ENCODE measurements at regions not wholly inside any gene's neighbourhood (a gene's known extent, or its start where the extent isn't known, plus 50 kb on each side); places are given as distances from the start of the nearest gene placed in this dataset.
"Not testable (repeated sequence)": the region's sequence is repeated elsewhere in the genome, so short reads cannot be mapped to it uniquely, and the experiment has no call there.

DNA sequence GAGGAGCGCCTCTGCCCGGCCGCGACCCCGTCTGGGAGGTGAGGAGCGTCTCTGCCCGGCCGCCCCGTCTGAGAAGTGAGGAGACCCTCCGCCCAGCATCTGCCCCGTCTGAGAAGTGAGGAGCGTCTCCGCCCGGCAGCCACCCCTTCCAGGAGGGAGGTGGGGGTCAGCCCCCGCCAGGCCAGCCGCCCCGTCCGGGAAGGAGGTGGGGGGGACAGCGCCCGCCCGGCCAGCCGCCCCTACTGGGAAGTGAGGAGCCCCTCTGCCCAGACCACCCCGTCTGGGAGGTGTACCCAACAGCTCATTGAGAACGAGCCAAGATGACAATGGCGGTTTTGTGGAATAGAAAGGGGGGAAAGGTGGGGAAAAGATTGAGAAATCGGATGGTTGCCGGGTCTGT lies 164.6 kb downstream of the TEX36 start:
- H3K9me3 ChIP-seq (ENCODE audit: control extremely low read depth in 1 of 5, control insufficient read depth in 4 of 5, insufficient read depth in 2 of 5, low read depth in 1 of 5, low read length in 4 of 5); H3K27me3 ChIP-seq (replicated peaks in 2 of 5; ENCODE audit: control insufficient read depth in 4 of 5, insufficient read depth in 5 of 5, low read length in 4 of 5); POLR2A ChIA-PET; H3K27ac ChIP-seq (ENCODE audit: insufficient read depth in 1 of 2, low read depth in 1 of 2, low read length in 2 of 2, poor library complexity in 1 of 2, severe bottlenecking in 2 of 2); CTCF ChIA-PET; H3K36me3 ChIP-seq (ENCODE audit: control insufficient read depth in 4 of 4, insufficient read depth in 4 of 4, low read length in 3 of 4); H3K4me1 ChIP-seq (ENCODE audit: control extremely low read depth in 1 of 4, control insufficient read depth in 4 of 4, insufficient read depth in 4 of 4, low read length in 3 of 4); H3K4me3 ChIP-seq (ENCODE audit: control insufficient read depth in 1 of 7, extremely low read depth in 1 of 7, insufficient read depth in 4 of 7, low read depth in 2 of 7, low read length in 6 of 7); DNase-seq: not testable (repeated sequence)
- 89% methylated on average over 14 of the region's 27 CpGs for WGBS (ENCODE audit: insufficient coverage)

DNA sequence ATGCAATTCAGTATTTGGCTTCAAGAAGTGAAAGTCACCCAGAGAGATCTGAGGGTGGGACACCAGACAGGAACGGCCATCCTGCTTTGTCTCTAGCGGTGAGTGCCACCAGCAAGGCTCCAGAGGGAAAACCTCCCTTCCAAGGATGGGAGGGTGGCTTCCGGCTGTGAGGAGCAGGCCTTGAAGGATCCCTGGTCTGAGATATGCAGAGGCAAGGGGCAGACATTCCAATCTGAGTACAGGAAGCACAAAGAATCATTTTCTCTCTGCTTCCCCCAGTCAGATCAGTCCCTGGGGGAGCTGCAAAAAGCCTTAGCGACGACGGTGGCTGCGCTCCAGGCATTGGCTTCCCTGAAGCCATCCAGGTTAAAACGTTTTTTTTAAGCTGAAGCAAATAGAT lies 167.4 kb downstream of the TEX36 start:
- CTCF ChIA-PET: no interaction called here

DNA sequence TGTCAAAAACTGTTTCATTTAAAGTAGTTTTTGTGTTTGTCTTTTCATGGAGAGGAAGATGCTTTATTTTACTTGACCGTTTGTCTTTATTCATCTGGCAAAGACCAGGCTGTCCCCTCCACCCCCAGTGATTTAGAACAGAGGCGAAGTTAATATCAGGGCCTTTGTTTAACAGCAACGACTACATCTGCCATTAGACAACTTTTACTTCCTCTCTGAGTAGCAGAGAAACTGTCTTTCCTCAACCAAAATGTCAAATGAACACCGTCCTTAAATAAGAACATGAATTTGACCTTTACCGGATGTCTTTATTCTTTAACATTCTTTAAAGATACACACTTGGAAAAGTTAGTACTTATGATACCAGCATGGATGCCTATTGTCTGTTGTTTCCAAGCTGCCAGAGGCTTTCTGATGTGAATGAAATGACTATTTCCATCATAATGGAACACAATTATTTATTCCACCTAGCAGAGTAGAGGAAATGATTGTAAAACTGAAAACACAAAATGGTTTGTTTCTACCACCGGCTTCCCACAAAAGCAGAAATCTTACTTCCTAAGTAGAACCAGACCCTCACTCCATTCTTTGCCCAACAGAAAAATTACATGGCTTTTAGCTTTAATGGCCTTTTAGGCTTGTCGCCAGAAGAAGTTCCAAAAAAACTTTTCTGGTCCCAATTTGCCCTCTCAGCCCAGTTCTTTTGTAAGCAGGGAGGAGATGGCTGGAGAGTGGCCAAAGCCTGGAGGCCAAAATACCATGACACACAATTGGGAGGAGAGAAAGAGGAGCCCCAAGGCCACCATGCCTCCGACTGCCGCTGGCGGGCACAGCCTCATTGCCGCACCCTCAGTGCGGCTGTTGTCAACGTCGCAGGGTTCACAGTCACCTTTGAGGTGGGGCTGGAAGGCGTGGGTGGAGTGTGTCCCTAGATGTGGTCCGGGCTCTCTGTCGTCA lies 168.5 kb downstream of the TEX36 start:
- CTCF ChIA-PET: no interaction called here
- POLR2A ChIA-PET: no interaction called here

More for the DNA sequence above, 167.4 kb downstream of the TEX36 start:
- Histone ChIP-seq H3K27ac (ENCODE audit: insufficient read depth in 1 of 2, low read depth in 1 of 2, low read length in 2 of 2, poor library complexity in 1 of 2, severe bottlenecking in 2 of 2) (no peak overlapping the region), H3K9me3 (ENCODE audit: control extremely low read depth in 1 of 5, control insufficient read depth in 4 of 5, insufficient read depth in 2 of 5, low read depth in 1 of 5, low read length in 4 of 5) (peaks cover 0 to 4% (median 0%) of the 10 kb centered on the region in 5 experiments), H3K4me1 (ENCODE audit: control extremely low read depth in 1 of 4, control insufficient read depth in 4 of 4, insufficient read depth in 4 of 4, low read length in 3 of 4) (no peaks in the 10 kb centered on the region), H3K4me3 (ENCODE audit: control insufficient read depth in 1 of 7, extremely low read depth in 1 of 7, insufficient read depth in 4 of 7, low read depth in 2 of 7, low read length in 6 of 7) (no peak overlapping the region), H3K36me3 (ENCODE audit: control insufficient read depth in 4 of 4, insufficient read depth in 4 of 4, low read length in 3 of 4) (no peaks in the 10 kb centered on the region), H3K27me3 (replicated peaks in 2 of 5; ENCODE audit: control insufficient read depth in 4 of 5, insufficient read depth in 5 of 5, low read length in 4 of 5) (peaks cover 0 to 4% (median 0%) of the 10 kb centered on the region in 5 experiments)
- no peak for DNase-seq
- WGBS (ENCODE audit: insufficient coverage): 100% methylated on average over 3 of the region's 8 CpGs
- POLR2A ChIA-PET: no interaction called here

DNA sequence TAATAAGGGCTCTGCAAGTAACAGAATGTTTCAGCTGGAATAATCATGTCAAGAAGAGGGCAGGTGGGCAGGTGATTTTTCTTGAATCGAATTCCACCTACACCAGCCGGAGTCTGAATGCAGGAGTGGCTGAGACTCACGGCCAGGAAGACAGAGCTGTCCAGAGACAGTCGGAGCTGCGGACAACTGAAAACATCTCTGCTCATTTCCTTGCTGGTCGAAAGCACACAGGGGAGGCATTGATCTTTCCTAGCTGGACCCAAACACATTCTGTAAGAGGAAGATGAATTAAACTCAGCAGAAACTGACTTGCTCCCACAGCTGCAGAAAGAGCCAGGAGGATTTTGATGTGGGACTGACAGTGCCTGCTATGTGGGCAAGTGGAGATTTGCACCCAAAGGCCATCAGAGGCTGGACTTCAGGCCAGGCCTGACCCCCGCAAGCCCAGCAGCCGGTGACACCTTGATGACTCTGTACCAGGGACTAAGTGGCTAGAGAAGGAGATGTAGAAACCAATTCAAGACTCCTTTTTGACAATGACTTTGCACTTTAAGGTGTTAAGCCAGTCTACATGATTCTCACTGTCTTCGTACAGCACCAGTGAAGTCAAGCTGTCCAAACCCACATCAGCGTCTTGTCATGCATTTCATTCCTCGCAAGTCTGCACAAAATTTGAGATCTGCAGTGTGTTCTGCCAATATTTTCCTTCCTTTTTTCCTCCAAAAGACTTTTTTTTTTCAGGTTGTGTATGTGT lies 169.4 kb downstream of the TEX36 start:
- Histone ChIP-seq H3K4me1 (ENCODE audit: control extremely low read depth in 1 of 4, control insufficient read depth in 4 of 4, insufficient read depth in 4 of 4, low read length in 3 of 4) (no peaks in the 10 kb centered on the region), H3K4me3 (ENCODE audit: control insufficient read depth in 1 of 7, extremely low read depth in 1 of 7, insufficient read depth in 4 of 7, low read depth in 2 of 7, low read length in 6 of 7) (no peak overlapping the region), H3K36me3 (ENCODE audit: control insufficient read depth in 4 of 4, insufficient read depth in 4 of 4, low read length in 3 of 4) (no peaks in the 10 kb centered on the region), H3K27ac (ENCODE audit: insufficient read depth in 1 of 2, low read depth in 1 of 2, low read length in 2 of 2, poor library complexity in 1 of 2, severe bottlenecking in 2 of 2) (no peak overlapping the region), H3K27me3 (replicated peaks in 2 of 5; ENCODE audit: control insufficient read depth in 4 of 5, insufficient read depth in 5 of 5, low read length in 4 of 5) (peaks cover 0 to 4% (median 0%) of the 10 kb centered on the region in 5 experiments), H3K9me3 (ENCODE audit: control extremely low read depth in 1 of 5, control insufficient read depth in 4 of 5, insufficient read depth in 2 of 5, low read depth in 1 of 5, low read length in 4 of 5) (peaks cover 0 to 1% (median 0%) of the 10 kb centered on the region in 5 experiments)
- POLR2A ChIA-PET: no interaction called here
- 88% methylated on average over 9 of the region's 11 CpGs for WGBS (ENCODE audit: insufficient coverage)
- CTCF ChIA-PET: no interaction called here
- no peak for DNase-seq

More for the DNA sequence above, 168.5 kb downstream of the TEX36 start:
- peaks cover 0 to 4% (median 0%) of the 10 kb centered on the region in 5 experiments for H3K27me3 ChIP-seq (replicated peaks in 2 of 5; ENCODE audit: control insufficient read depth in 4 of 5, insufficient read depth in 5 of 5, low read length in 4 of 5)
- DNase-seq: peak in 1 of 3 donors; percentile 4
- no peak overlapping the region for H3K27ac ChIP-seq (ENCODE audit: insufficient read depth in 1 of 2, low read depth in 1 of 2, low read length in 2 of 2, poor library complexity in 1 of 2, severe bottlenecking in 2 of 2)
- H3K4me3 ChIP-seq (ENCODE audit: control insufficient read depth in 1 of 7, extremely low read depth in 1 of 7, insufficient read depth in 4 of 7, low read depth in 2 of 7, low read length in 6 of 7): no peak overlapping the region
- H3K4me1 ChIP-seq (ENCODE audit: control extremely low read depth in 1 of 4, control insufficient read depth in 4 of 4, insufficient read depth in 4 of 4, low read length in 3 of 4): no peaks in the 10 kb centered on the region
- 79% methylated on average over 13 of the region's 17 CpGs for WGBS (ENCODE audit: insufficient coverage)
- H3K36me3 ChIP-seq (ENCODE audit: control insufficient read depth in 4 of 4, insufficient read depth in 4 of 4, low read length in 3 of 4): no peaks in the 10 kb centered on the region
- H3K9me3 ChIP-seq (ENCODE audit: control extremely low read depth in 1 of 5, control insufficient read depth in 4 of 5, insufficient read depth in 2 of 5, low read depth in 1 of 5, low read length in 4 of 5): peaks cover 0 to 4% (median 0%) of the 10 kb centered on the region in 5 experiments

DNA sequence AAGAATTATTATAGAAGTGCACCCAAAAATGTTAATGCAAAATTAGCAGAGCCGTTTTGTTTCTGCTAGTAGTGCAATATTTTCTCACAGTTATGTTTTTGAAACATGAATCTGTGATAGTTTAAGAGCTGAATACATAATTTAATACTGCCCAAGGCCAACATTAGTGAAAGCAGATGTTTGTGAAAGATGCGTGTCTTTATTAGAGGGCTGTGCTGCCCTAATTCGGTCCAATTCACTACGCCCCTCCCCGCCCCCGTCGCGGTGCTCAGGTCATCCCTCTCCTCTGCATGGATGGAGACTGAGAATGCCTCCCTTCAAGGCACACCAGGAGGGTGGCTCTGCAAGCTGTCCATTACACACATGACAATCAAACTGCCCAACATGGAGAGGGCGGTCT lies 172.0 kb downstream of the TEX36 start:
- Histone ChIP-seq H3K27ac (ENCODE audit: insufficient read depth in 1 of 2, low read depth in 1 of 2, low read length in 2 of 2, poor library complexity in 1 of 2, severe bottlenecking in 2 of 2) (no peak overlapping the region), H3K4me3 (ENCODE audit: control insufficient read depth in 1 of 7, extremely low read depth in 1 of 7, insufficient read depth in 4 of 7, low read depth in 2 of 7, low read length in 6 of 7) (no peak overlapping the region), H3K36me3 (ENCODE audit: control insufficient read depth in 4 of 4, insufficient read depth in 4 of 4, low read length in 3 of 4) (no peaks in the 10 kb centered on the region), H3K4me1 (ENCODE audit: control extremely low read depth in 1 of 4, control insufficient read depth in 4 of 4, insufficient read depth in 4 of 4, low read length in 3 of 4) (no peaks in the 10 kb centered on the region), H3K9me3 (ENCODE audit: control extremely low read depth in 1 of 5, control insufficient read depth in 4 of 5, insufficient read depth in 2 of 5, low read depth in 1 of 5, low read length in 4 of 5) (peaks cover 0 to 1% (median 0%) of the 10 kb centered on the region in 5 experiments), H3K27me3 (replicated peaks in 2 of 5; ENCODE audit: control insufficient read depth in 4 of 5, insufficient read depth in 5 of 5, low read length in 4 of 5) (peaks cover 0 to 4% (median 0%) of the 10 kb centered on the region in 5 experiments)
- no peak for DNase-seq
- 100% methylated on average over 4 of the region's 9 CpGs for WGBS (ENCODE audit: insufficient coverage)
- POLR2A ChIA-PET: no interaction called here
- CTCF ChIA-PET: no interaction called here

DNA sequence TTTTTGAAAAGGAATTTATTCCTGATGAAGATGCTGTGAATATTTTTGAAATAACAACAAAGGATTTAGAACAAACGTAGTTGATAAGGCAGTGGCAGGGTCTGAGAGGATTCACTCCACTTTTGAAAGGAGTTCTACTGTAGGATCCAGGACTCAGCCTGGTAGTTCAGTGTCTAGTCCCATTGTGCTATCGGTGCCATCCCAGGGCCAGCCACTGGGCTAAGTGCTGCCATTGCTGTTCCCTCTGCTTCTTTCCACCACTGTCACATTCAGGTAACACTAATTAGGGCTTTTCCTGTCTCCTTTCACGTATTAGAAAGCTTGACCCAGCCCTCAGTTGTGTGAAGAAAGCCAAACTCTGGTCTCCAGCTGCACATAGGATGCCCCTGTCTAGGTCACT lies 177.3 kb downstream of the TEX36 start:
- POLR2A ChIA-PET: no interaction called here
- CTCF ChIA-PET: no interaction called here
- WGBS (ENCODE audit: insufficient coverage): 89% methylated on average over 2 of the region's 3 CpGs

DNA sequence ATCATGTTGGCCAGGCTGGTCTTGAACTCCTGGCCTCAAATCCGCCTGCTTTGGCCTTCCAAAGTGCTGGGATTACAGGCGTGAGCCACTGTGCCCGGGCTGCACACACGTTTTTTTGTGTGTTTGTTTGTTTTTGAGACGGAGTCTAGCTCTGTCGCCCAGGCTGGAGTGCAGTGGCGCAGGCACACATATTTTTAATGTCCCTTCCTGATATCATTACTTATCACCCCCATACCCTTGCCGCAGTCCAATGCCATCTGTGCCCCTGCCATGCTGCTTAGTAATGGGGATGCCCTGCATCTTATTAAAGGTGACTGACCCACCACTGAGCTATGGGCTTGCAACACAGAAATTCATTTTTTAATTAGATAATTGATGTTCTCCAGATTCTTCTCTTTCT lies 180.7 kb downstream of the TEX36 start:
- POLR2A ChIA-PET: no interaction called here
- no peak for DNase-seq
- CTCF ChIA-PET: interaction anchor here (1.0 kb wide), 1 partner anchor 158 kb away, joined by 3 read pairs; no protein-coding TSS in a partner anchor
- Histone ChIP-seq H3K27me3 (replicated peaks in 2 of 5; ENCODE audit: control insufficient read depth in 4 of 5, insufficient read depth in 5 of 5, low read length in 4 of 5) (peaks cover 0 to 3% (median 2%) of the 10 kb centered on the region in 5 experiments), H3K9me3 (ENCODE audit: control extremely low read depth in 1 of 5, control insufficient read depth in 4 of 5, insufficient read depth in 2 of 5, low read depth in 1 of 5, low read length in 4 of 5) (peaks cover 0 to 4% (median 0%) of the 10 kb centered on the region in 5 experiments), H3K4me1 (ENCODE audit: control extremely low read depth in 1 of 4, control insufficient read depth in 4 of 4, insufficient read depth in 4 of 4, low read length in 3 of 4) (no peaks in the 10 kb centered on the region), H3K36me3 (ENCODE audit: control insufficient read depth in 4 of 4, insufficient read depth in 4 of 4, low read length in 3 of 4) (no peaks in the 10 kb centered on the region), H3K27ac (ENCODE audit: insufficient read depth in 1 of 2, low read depth in 1 of 2, low read length in 2 of 2, poor library complexity in 1 of 2, severe bottlenecking in 2 of 2) (no peak overlapping the region), H3K4me3 (ENCODE audit: control insufficient read depth in 1 of 7, extremely low read depth in 1 of 7, insufficient read depth in 4 of 7, low read depth in 2 of 7, low read length in 6 of 7) (no peak overlapping the region)
- 94% methylated on average over 8 of the region's 8 CpGs for WGBS (ENCODE audit: insufficient coverage)

More for the DNA sequence above, 177.3 kb downstream of the TEX36 start:
- Histone ChIP-seq H3K27me3 (replicated peaks in 2 of 5; ENCODE audit: control insufficient read depth in 4 of 5, insufficient read depth in 5 of 5, low read length in 4 of 5) (peaks cover 0 to 3% (median 0%) of the 10 kb centered on the region in 5 experiments), H3K9me3 (ENCODE audit: control extremely low read depth in 1 of 5, control insufficient read depth in 4 of 5, insufficient read depth in 2 of 5, low read depth in 1 of 5, low read length in 4 of 5) (peaks cover 0 to 4% (median 0%) of the 10 kb centered on the region in 5 experiments), H3K4me1 (ENCODE audit: control extremely low read depth in 1 of 4, control insufficient read depth in 4 of 4, insufficient read depth in 4 of 4, low read length in 3 of 4) (no peaks in the 10 kb centered on the region), H3K36me3 (ENCODE audit: control insufficient read depth in 4 of 4, insufficient read depth in 4 of 4, low read length in 3 of 4) (no peaks in the 10 kb centered on the region), H3K4me3 (ENCODE audit: control insufficient read depth in 1 of 7, extremely low read depth in 1 of 7, insufficient read depth in 4 of 7, low read depth in 2 of 7, low read length in 6 of 7) (no peak overlapping the region), H3K27ac (ENCODE audit: insufficient read depth in 1 of 2, low read depth in 1 of 2, low read length in 2 of 2, poor library complexity in 1 of 2, severe bottlenecking in 2 of 2) (no peak overlapping the region)
- no peak for DNase-seq

Data from common myeloid progenitor, CD34-positive (primary cell).